Eye (tissue), 1 donor: ENCODE measurements at regions not wholly inside any gene's neighbourhood (a gene's known extent, or its start where the extent isn't known, plus 50 kb on each side); places are given as distances from the start of the nearest gene placed in this dataset.

Experiments
- DNase-seq: peaks from one replicate; pipeline ENCODE4 v3.0.0-alpha.2; 2015

GRCh38 chr4:95998311-95998710 is 158.4 kb downstream of the PDHA2 start:
- DNase-seq: no peak

- DNase-seq: peak; percentile 4
Measured at GRCh38 chr4:96003951-96004740, 164.3 kb downstream of the PDHA2 start.

GRCh38 chr4:96009427-96010119 is 169.7 kb downstream of the PDHA2 start:
- no peak for DNase-seq

DNA sequence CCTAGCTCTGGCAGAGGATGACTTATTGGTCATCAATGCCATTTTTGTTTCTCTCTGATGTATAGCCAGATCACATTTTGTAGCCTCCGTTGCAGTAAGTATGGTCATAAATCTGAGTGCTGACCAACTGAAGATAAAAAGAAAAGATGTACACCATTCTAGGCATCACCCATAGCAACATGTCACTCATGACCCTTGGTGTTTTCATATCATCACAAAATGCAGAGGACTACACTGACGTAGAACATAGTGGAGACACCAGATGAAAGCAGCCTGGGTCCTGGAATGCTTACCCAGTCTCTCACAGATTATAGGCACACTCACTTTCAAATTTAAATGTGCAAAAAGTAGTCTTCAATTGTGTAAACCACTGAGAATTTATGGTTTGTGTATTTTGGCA is 172.8 kb downstream of the PDHA2 start:
- no peak for DNase-seq

DNA sequence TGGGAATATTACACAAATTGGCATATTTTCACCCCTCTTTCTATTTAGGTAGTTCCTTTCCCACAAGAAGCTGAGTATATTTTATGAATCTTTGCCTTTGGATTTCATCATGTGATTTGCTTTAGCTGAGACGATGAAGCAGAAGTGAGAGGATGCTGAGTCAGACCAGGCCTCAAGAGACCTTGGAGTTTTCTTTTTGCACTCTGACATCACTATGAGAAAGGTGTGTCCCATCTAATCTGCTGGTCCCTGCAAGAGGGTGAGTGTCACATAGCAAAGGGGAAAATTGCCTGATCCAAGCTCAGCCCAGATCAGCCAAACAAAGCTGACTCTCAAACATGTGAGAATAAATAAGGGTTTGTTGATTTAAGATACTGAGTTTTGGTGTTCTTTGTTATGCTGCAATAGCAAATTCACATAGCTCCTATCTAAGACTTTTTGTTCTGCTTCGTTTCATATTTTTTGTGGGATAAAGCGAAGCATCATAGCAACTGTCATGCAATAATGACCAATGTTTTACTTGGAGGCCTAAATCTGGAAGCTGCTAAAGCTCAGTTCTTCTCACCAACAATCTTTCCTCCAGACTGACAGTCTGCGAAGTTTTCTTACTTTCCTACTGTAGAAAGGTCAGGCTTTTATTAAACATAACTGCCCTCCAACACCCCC is 176.9 kb downstream of the PDHA2 start:
- no peak for DNase-seq

GRCh38 chr4:96025011-96025410 is 185.1 kb downstream of the PDHA2 start:
- no peak for DNase-seq

DNA sequence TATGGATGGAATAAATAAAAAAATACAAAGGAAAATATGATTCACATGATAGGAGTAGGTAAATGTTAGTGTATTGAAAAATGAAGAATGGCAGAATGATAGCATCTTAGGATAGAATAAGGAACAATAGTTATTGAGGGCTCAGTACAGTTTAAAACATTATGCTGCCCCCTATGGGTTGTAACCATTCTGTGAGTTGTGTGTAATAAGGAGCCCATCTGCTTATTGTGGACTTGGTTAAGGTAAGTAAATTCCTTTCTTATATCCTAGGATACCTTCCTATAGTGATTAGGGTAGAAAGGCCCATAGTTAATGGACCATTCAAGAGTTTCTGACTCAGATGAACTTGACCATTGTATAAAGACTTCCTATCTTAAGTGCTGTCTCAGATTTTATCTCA is 195.8 kb downstream of the PDHA2 start:
- DNase-seq: no peak

- DNase-seq: no peak
Measured at GRCh38 chr4:96036781-96037180, 196.9 kb downstream of the PDHA2 start.

DNA sequence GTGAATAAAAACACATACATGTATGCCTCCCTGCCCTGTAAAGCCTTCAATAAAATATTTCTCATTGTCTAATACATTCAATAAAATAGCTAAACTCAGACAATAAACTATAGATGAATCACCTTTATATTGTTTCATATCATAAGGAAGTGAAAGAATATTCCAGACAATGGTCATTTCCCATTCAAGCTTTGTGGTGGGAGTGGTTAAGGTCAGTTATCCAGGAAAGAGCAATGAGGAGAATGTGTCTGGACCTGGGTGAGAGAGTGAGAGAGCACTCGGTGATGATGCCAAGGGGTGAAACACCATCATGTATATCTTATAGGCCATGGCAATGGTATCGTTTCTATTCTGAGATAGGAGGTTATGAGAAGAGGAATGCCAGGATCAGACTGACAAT is 197.8 kb downstream of the PDHA2 start:
- DNase-seq: no peak

DNA sequence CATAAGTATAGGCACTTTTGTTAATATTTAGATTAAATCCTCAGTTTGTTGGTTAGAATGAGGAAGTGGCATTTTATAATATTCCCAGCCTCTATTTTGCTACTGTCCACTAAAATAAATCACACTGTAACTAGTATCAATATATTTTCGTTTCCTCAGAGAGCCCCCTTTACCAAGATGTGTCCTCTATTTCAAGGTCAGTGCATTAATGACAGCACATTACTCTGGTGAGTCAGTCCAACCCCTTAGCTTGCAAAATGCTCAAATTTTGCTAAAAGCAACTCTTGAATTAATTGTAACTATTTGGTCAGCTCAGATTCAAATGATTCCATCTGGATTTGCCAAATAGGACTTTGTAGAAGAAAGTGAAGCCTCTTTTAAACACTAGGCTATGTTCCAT is 199.3 kb downstream of the PDHA2 start:
- peak; percentile 7 for DNase-seq

DNA sequence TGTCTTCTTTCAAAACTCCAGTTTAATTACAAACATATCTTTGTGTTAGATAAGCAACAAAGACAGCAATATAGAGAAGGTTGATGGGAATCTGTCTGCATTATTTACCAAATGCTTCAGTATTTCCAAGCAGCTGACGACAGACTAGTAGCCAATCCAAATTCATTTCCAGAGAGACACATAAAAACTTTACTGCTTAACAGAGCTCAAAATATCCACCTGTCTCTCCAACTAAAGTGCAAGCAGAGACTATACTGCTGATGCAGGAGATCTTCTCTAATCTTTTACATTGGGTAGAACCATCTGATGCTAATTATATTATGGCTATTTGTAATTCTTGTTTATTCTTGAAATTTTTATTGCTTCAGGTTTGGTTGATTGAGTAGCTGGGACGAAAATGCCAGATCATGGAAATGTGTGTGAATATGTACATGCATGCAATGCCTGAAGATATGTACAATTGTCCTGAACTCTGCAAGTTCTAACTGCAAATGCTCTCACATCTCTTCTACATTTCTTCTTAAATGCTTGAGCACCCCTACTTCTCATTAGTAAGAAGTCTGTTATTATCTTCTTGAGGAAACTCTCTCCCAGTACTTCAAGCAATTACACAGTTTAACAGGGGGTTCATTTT is 200.0 kb downstream of the PDHA2 start:
- DNase-seq: no peak

- DNase-seq: no peak
Measured at GRCh38 chr4:96044971-96045370, 205.1 kb downstream of the PDHA2 start.

GRCh38 chr4:96052827-96053226 is 212.9 kb downstream of the PDHA2 start:
- DNase-seq: no peak

DNA sequence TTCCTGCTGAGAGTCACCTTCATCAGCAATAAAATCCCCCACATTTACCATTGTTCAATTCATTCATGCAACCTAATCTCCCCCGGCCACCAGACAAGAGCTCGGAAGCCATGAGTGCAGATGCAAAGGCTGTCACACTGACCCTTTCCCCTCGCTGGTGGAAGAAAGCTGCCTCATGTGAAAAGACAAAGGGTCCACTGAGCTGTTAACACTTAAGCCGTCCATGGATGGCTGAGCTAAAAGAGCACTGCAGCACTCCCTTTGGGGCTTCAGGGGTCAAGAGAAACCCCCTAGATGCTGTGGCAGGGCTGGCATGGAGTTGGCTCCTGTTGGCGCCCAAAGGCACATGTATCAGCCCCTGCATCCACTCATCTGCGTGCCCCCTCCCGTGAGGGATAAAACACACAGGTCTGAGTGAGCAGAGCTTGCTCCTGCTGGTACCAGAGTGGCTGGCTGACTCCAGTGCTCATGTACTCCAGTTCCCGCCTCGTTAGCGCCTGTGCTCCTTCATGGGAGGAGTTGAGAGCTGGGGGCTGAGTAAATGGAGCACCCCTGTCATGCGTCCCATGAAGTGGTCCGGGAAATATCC is 216.5 kb downstream of the PDHA2 start:
- DNase-seq: peak; percentile 86

DNA sequence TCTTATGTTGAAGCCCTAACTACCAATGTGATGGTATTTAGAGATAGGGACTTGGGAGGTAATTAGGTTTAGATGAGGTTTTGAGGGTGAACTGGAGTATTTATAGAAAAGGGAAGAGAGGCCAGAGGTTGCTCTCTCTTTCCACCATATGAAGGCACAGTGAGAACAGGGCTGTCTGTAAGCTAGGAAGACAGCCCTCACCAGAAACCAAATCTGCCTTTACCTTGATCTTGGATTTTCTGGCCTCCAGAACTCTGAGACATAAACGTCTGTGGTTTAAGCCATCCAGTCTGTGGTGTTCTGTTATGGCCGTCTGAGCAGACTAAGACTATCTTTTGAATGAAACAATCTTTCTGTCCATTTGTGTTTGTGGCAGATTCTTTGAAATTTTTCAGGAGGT is 223.7 kb downstream of the PDHA2 start:
- DNase-seq: no peak

GRCh38 chr4:96073461-96073860 is 233.6 kb downstream of the PDHA2 start:
- no peak for DNase-seq

- no peak for DNase-seq
Measured at GRCh38 chr4:96092151-96092705, 252.3 kb downstream of the PDHA2 start.

DNA sequence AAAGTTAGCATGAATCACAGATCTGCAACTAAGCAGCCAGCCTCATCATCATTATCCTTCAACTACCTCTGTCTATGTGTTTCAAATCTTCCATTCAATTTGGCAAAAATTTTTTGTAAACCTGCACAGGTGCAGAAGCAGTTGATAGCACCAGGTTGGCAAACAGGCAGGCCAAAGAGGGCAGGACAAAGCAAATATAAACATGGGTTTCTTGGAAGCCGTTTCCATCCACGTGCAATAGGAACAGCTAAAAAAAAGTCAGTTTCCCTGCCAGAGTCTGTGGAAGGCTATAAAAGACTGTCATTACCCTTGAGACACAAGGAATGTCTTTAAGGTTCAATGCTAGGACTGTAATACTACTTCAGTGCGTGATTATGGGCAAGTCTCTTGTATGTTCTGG is 253.2 kb downstream of the PDHA2 start:
- DNase-seq: no peak

DNA sequence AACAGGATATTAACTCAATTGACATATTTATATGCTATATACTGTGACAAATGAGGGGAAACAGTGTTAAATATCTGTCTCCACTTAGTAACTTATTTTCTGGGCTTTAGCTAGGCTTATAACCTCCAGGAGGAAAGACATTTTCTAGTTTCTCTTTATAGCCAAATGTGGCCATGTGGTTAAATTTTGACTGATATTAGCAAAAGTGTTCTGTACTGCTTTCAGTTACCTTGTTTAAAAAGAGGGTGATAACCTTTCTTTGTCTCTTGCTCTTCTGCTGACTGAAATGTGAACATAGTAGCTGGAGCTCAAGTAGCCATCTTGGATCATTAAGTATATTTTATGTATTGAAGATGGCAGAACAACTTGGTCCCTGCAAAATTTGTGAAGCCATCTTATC is 253.7 kb downstream of the PDHA2 start:
- no peak for DNase-seq

DNA sequence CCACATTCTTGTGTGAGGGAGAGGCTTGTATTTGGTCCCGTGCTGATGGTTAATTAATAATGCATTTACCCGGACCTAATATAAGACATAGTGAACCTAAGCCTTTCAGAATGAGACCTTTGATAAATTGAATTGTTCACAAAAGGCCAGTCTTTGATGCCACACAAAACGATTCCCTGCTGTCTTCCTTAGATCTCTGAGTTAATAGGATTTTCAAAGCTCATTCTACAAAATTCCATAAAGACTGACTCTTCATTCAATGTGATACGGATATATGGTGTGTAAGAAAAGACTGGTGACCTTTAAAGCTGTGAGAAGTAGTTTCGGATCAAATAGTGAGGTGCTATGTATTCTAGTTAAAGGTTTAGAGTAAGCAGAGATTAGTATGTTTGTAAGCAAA is 254.3 kb downstream of the PDHA2 start:
- no peak for DNase-seq

- peak; percentile 24 for DNase-seq
Measured at GRCh38 chr4:96097040-96097607, 257.2 kb downstream of the PDHA2 start.

- no peak for DNase-seq
Measured at GRCh38 chr4:96097693-96098092, 257.8 kb downstream of the PDHA2 start.
